WTC11 (cell line): ENCODE measurements at regions not wholly inside any gene's neighbourhood (a gene's known extent, or its start where the extent isn't known, plus 50 kb on each side); places are given as distances from the start of the nearest gene placed in this dataset.

Source experiments
- ATF2 ChIP-seq: sonication (generic); formaldehyde crosslinking; IDR thresholded peaks from 2 replicates; pipeline ENCODE4 v1.8.1; 2022; ENCODE audit warnings: low read depth, missing genetic modification reagents, borderline replicate concordance
- CBFB ChIP-seq: sonication (generic); formaldehyde crosslinking; IDR thresholded peaks from 2 replicates; pipeline ENCODE4 v1.8.1; 2022; ENCODE audit warnings: mild to moderate bottlenecking, low read depth, missing genetic modification reagents
- CTCF ChIP-seq: fragments of 200-600 bp; IDR thresholded peaks from 2 replicates; pipeline ENCODE4 v1.8.0; 2022; ENCODE audit warnings: antibody characterized with exemption
- ELF4 ChIP-seq: sonication (generic); formaldehyde crosslinking; IDR thresholded peaks from 2 replicates; pipeline ENCODE4 v1.8.1; 2022; ENCODE audit warnings: low read depth, mild to moderate bottlenecking, moderate library complexity, missing genetic modification reagents
- ETV6 ChIP-seq: sonication (generic); formaldehyde crosslinking; IDR thresholded peaks from 2 replicates; pipeline ENCODE4 v1.8.1; 2022; ENCODE audit warnings: mild to moderate bottlenecking, missing genetic modification reagents
- MLX ChIP-seq: sonication (generic); formaldehyde crosslinking; IDR thresholded peaks from 2 replicates; pipeline ENCODE4 v1.8.1; 2023; ENCODE audit warnings: mild to moderate bottlenecking, missing genetic modification reagents, moderate library complexity
- NFE2L1 ChIP-seq: sonication (generic); formaldehyde crosslinking; IDR thresholded peaks from 2 replicates; pipeline ENCODE4 v1.8.1; 2023; ENCODE audit warnings: missing genetic modification reagents
- NR1H2 ChIP-seq: sonication (generic); formaldehyde crosslinking; IDR thresholded peaks from 2 replicates; pipeline ENCODE4 v1.9.0; 2021; ENCODE audit warnings: mild to moderate bottlenecking, moderate library complexity, missing genetic modification reagents
- SP1 ChIP-seq: sonication (generic); formaldehyde crosslinking; conservative IDR thresholded peaks from 2 replicates; pipeline ENCODE4 v1.8.1; 2022; ENCODE audit warnings: missing genetic modification reagents
- TCF7 ChIP-seq: sonication (generic); formaldehyde crosslinking; IDR thresholded peaks from 2 replicates; pipeline ENCODE4 v1.8.0; 2022; ENCODE audit warnings: mild to moderate bottlenecking, low read depth, missing genetic modification reagents, moderate library complexity
- USF2 ChIP-seq: sonication (generic); formaldehyde crosslinking; IDR thresholded peaks from 2 replicates; pipeline ENCODE4 v1.8.1; 2023; ENCODE audit warnings: mild to moderate bottlenecking, missing genetic modification reagents, moderate library complexity
- ZNF281 ChIP-seq: sonication (generic); formaldehyde crosslinking; IDR thresholded peaks from 2 replicates; pipeline ENCODE4 v1.8.0; 2023; ENCODE audit warnings: mild to moderate bottlenecking, missing genetic modification reagents
- ZNF532 ChIP-seq: fragments of 250-450 bp; sonication (Bioruptor Pico); IDR thresholded peaks from 2 replicates; pipeline ENCODE4 v1.9.0; 2021; ENCODE audit warnings: mild to moderate bottlenecking, borderline replicate concordance
- TF ChIP-seq, protein P1 (sequence below): sonication (generic); formaldehyde crosslinking; IDR thresholded peaks from 2 replicates; pipeline ENCODE4 v1.8.1; 2023; ENCODE audit warnings: mild to moderate bottlenecking, moderate library complexity, missing genetic modification reagents

DNA sequence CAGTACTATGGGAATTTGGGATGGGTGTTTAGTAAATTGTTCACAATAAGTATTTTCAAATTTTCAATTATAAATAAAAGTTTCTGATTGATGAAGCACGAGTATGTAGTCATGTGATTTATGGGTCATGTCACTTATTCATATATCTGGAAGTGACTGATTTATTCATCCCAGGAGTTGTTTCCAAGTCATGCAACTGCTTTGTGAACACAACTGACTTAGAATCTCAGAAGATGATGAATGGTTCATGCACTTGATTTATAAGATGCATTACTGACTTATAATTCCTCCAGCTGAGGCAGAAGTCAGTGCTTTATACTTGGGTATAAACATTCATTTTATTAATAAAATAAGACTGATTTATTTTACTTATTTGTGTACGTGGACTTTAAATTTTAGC is 137.8 kb upstream of the CBLB start:
- TF ChIP-seq NFE2L1 (CRISPR knock-in tag): no peak
- no peak for TF ChIP-seq TCF7 (CRISPR knock-in tag)
- TF ChIP-seq CTCF: no peak
- TF ChIP-seq, protein P1, sequence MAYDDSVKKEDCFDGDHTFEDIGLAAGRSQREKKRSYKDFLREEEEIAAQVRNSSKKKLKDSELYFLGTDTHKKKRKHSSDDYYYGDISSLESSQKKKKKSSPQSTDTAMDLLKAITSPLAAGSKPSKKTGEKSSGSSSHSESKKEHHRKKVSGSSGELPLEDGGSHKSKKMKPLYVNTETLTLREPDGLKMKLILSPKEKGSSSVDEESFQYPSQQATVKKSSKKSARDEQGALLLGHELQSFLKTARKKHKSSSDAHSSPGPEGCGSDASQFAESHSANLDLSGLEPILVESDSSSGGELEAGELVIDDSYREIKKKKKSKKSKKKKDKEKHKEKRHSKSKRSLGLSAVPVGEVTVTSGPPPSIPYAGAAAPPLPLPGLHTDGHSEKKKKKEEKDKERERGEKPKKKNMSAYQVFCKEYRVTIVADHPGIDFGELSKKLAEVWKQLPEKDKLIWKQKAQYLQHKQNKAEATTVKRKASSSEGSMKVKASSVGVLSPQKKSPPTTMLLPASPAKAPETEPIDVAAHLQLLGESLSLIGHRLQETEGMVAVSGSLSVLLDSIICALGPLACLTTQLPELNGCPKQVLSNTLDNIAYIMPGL (CRISPR knock-in tag): no peak
- TF ChIP-seq CBFB (CRISPR knock-in tag): no peak
- TF ChIP-seq ELF4 (CRISPR knock-in tag): no peak
- no peak for TF ChIP-seq USF2 (CRISPR knock-in tag)
- no peak for TF ChIP-seq ATF2 (CRISPR knock-in tag)
- TF ChIP-seq MLX: no peak
- TF ChIP-seq ZNF532 (CRISPR knock-in tag): no peak
- TF ChIP-seq NR1H2 (CRISPR knock-in tag): no peak
- TF ChIP-seq ZNF281 (CRISPR knock-in tag): no peak
- no peak for TF ChIP-seq ETV6 (CRISPR knock-in tag)
- no peak for TF ChIP-seq SP1 (CRISPR knock-in tag)
